Neural cell (in vitro differentiated cells): ENCODE measurements at regions not wholly inside any gene's neighbourhood (a gene's known extent, or its start where the extent isn't known, plus 50 kb on each side); places are given as distances from the start of the nearest gene placed in this dataset.
"Not testable (repeated sequence)": the region's sequence is repeated elsewhere in the genome, so short reads cannot be mapped to it uniquely, and the experiment has no call there.

Experiments
- H2AFZ ChIP-seq: fragments of 200-600, 300-800 bp; sonication (generic), shearing (Covaris generic); 2 replicates; pipeline ENCODE4 v1.6.0; 2014; ENCODE audit warnings: low read depth, mild to moderate bottlenecking, antibody characterized with exemption, low read length, moderate library complexity
- H3F3A ChIP-seq: fragments of 200-600 bp; shearing (Covaris generic); 2 replicates; pipeline ENCODE4 v1.6.1; 2016; ENCODE audit warnings: mild to moderate bottlenecking, moderate library complexity, mixed read lengths, antibody characterized with exemption, low read length; ENCODE audit not compliant: insufficient read depth, poor library complexity, severe bottlenecking
- H3K27ac ChIP-seq: fragments of 200-600, 300-800 bp; sonication (generic), shearing (Covaris generic); 2 replicates; pipeline ENCODE4 v1.5.1; 2014; ENCODE audit warnings: mild to moderate bottlenecking, low read length, moderate library complexity
- H3K27me3 ChIP-seq: fragments of 300-800, 200-600 bp; sonication (generic), shearing (Covaris generic); 2 replicates; pipeline ENCODE4 v1.6.0; 2014; ENCODE audit warnings: mild to moderate bottlenecking, low read depth, low read length, moderate library complexity; ENCODE audit not compliant: insufficient read depth
- H3K36me3 ChIP-seq: fragments of 300-800, 200-600 bp; sonication (generic), shearing (Covaris generic); 2 replicates; pipeline ENCODE4 v1.5.1; 2014; ENCODE audit warnings: mild to moderate bottlenecking, antibody characterized with exemption, low read length, moderate library complexity; ENCODE audit not compliant: insufficient read depth
- H3K4me2 ChIP-seq: fragments of 300-800, 200-600 bp; sonication (generic), shearing (Covaris generic); 2 replicates; pipeline ENCODE4 v1.6.0; 2014; ENCODE audit warnings: mild to moderate bottlenecking, low read length
- H3K4me3 ChIP-seq: fragments of 300-800, 200-600 bp; sonication (generic), shearing (Covaris generic); 2 replicates; pipeline ENCODE4 v1.5.1; 2014; ENCODE audit warnings: mild to moderate bottlenecking, low read length, moderate library complexity
- H3K79me2 ChIP-seq: fragments of 200-600 bp; shearing (Covaris generic); replicated peaks from 2 replicates; pipeline ENCODE4 v1.6.0; 2014; ENCODE audit warnings: mild to moderate bottlenecking, low read length, moderate library complexity; ENCODE audit not compliant: insufficient read depth
- H3K9ac ChIP-seq: fragments of 300-800, 200-600 bp; sonication (generic), shearing (Covaris generic); 2 replicates; pipeline ENCODE4 v1.6.1; 2016; ENCODE audit warnings: mild to moderate bottlenecking, low read length, mixed read lengths
- H3K9me2 ChIP-seq: fragments of 200-600 bp; shearing (Covaris generic); 2 replicates; pipeline ENCODE4 v1.6.1; 2016; ENCODE audit warnings: mild to moderate bottlenecking, low read length, mixed read lengths; ENCODE audit not compliant: insufficient read depth
- H3K9me3 ChIP-seq: fragments of 200-600, 300-800 bp; sonication (generic), shearing (Covaris generic); 2 replicates; pipeline ENCODE4 v1.6.1; 2016; ENCODE audit warnings: mild to moderate bottlenecking, mixed run types, low read length, moderate library complexity, mixed read lengths
- H4K20me1 ChIP-seq: fragments of 200-600 bp; shearing (Covaris generic); 2 replicates; pipeline ENCODE4 v1.6.1; 2016; ENCODE audit warnings: mild to moderate bottlenecking, mixed run types; ENCODE audit not compliant: insufficient read depth
- EP300 ChIP-seq: fragments of 450-650 bp; conservative IDR thresholded peaks from 2 replicates; pipeline ENCODE4 v1.6.1; 2014; ENCODE audit warnings: antibody characterized with exemption, mild to moderate bottlenecking, moderate library complexity; ENCODE audit not compliant: poor library complexity, severe bottlenecking
- EZH2 ChIP-seq: fragments of 200-600, 300-800 bp; shearing (Covaris generic), sonication (generic); IDR thresholded peaks from 2 replicates; pipeline ENCODE4 v1.6.1; 2014; ENCODE audit warnings: antibody characterized with exemption, low read length, borderline replicate concordance, mild to moderate bottlenecking; ENCODE audit not compliant: insufficient read depth, poor library complexity, severe bottlenecking
- MXI1 ChIP-seq: fragments of 450-650 bp; conservative IDR thresholded peaks from 2 replicates; pipeline ENCODE4 v1.6.1; 2014; ENCODE audit warnings: antibody characterized with exemption, mild to moderate bottlenecking; ENCODE audit not compliant: poor library complexity, severe bottlenecking
- POLR2AphosphoS5 ChIP-seq: IDR thresholded peaks from 2 replicates; pipeline ENCODE4 v1.6.1; 2012
- RAD21 ChIP-seq: fragments of 450-650 bp; conservative IDR thresholded peaks from 2 replicates; pipeline ENCODE4 v1.6.1; 2014; ENCODE audit warnings: antibody characterized with exemption, mild to moderate bottlenecking, moderate library complexity
- SMC3 ChIP-seq: fragments of 450-650 bp; conservative IDR thresholded peaks from 2 replicates; pipeline ENCODE4 v1.6.1; 2014; ENCODE audit warnings: antibody characterized with exemption, mild to moderate bottlenecking, moderate library complexity; ENCODE audit not compliant: poor library complexity
- TAF1 ChIP-seq: IDR thresholded peaks from 2 replicates; pipeline ENCODE4 v1.6.1; 2012; ENCODE audit warnings: low read depth
- TF ChIP-seq, protein P1 (sequence below): fragments of 450-650 bp; IDR thresholded peaks from 2 replicates; pipeline ENCODE4 v1.5.1; 2014; ENCODE audit warnings: antibody characterized with exemption, mild to moderate bottlenecking, moderate library complexity; ENCODE audit not compliant: poor library complexity, severe bottlenecking
- TF ChIP-seq, protein P2 (sequence below): IDR thresholded peaks from 2 replicates; pipeline ENCODE4 v1.6.1; 2012; ENCODE audit warnings: borderline replicate concordance

DNA sequence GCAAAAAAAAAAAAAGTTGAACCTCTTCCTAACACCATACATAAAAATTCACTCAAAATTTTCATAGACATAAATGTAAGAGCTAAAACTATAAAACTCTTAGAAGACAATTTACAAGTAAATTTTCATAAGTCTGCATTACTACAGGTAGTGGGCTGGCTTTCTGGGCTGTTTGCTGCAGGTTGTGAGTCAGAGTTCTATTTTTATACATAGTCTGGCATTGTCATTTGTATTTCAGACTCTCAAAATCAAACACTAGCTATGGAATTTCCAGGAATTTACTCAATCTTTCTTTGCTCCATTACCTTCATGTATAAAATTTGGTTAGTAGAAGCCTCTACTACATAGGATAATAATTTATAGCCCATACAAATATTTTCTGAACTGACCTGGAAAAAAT lies 227.2 kb downstream of the COX18 start:
- no peaks in the 10 kb centered on the region for H3K27me3 ChIP-seq
- H3K36me3 ChIP-seq: no peaks in the 10 kb centered on the region
- H3K9ac ChIP-seq: no peak overlapping the region
- TF ChIP-seq TAF1 (no peak), MXI1 (no peak), EZH2 (no peak), POLR2AphosphoS5 (no peak)
- no peaks in the 10 kb centered on the region for H3F3A ChIP-seq
- no peaks in the 10 kb centered on the region for H3K79me2 ChIP-seq
- no peak overlapping the region for H3K4me2 ChIP-seq
- H3K27ac ChIP-seq: no peak overlapping the region
- H3K9me3 ChIP-seq: no peaks in the 10 kb centered on the region
- H2AFZ ChIP-seq: no peak overlapping the region
- H3K4me3 ChIP-seq: no peak overlapping the region
- H4K20me1 ChIP-seq: no peaks in the 10 kb centered on the region
- no peaks in the 10 kb centered on the region for H3K9me2 ChIP-seq

DNA sequence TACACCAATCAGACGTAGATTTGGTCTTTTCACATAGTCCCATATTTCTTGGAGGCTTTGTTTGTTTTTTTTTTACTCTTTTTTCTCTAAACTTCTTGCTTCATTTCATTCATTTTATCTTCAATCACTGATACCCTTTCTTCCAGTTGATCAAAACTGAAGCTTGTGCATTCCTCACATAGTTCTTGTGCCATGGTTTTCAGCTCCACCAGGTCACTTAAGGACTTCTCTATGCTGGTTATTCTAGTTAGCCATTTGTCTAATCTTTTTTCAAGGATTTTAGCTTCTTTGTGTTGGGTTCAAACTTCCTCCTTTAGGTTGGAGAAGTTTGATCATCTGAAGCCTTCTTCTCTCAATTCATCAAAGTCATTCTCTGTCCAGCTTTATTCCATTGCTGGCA lies 229.3 kb downstream of the COX18 start:
- H2AFZ ChIP-seq, H3K9me2 ChIP-seq, H3K4me2 ChIP-seq, H4K20me1 ChIP-seq, H3K36me3 ChIP-seq, H3K27ac ChIP-seq, H3K9me3 ChIP-seq, H3K79me2 ChIP-seq, H3F3A ChIP-seq, H3K9ac ChIP-seq, H3K4me3 ChIP-seq, H3K27me3 ChIP-seq: not testable (repeated sequence)

DNA sequence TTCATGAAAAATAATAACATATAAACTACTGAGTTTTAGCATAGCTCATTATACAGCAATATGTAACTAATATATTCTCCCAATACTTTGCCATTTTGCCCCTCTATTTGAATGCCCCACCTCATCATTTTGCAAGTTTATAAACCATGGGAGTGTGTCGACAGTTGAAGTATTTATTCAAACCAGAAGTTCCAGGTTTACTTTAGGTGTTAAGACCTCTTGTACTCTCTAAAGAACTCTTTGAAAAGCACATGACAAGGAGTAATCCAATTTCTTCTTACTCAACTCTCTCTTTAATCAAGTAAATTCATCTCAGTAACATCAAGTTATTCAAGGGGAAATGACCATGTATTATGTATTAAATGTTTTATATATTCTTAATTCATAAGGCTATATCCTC lies 240.7 kb downstream of the COX18 start:
- no peaks in the 10 kb centered on the region for H3K9me3 ChIP-seq
- H3K27ac ChIP-seq: no peak overlapping the region
- H3F3A ChIP-seq: no peaks in the 10 kb centered on the region
- no peaks in the 10 kb centered on the region for H4K20me1 ChIP-seq
- H3K27me3 ChIP-seq: no peaks in the 10 kb centered on the region
- no peaks in the 10 kb centered on the region for H3K79me2 ChIP-seq
- no peak for TF ChIP-seq RAD21
- TF ChIP-seq EZH2: no peak
- no peak for TF ChIP-seq TAF1
- no peak for TF ChIP-seq MXI1
- TF ChIP-seq, protein P1, sequence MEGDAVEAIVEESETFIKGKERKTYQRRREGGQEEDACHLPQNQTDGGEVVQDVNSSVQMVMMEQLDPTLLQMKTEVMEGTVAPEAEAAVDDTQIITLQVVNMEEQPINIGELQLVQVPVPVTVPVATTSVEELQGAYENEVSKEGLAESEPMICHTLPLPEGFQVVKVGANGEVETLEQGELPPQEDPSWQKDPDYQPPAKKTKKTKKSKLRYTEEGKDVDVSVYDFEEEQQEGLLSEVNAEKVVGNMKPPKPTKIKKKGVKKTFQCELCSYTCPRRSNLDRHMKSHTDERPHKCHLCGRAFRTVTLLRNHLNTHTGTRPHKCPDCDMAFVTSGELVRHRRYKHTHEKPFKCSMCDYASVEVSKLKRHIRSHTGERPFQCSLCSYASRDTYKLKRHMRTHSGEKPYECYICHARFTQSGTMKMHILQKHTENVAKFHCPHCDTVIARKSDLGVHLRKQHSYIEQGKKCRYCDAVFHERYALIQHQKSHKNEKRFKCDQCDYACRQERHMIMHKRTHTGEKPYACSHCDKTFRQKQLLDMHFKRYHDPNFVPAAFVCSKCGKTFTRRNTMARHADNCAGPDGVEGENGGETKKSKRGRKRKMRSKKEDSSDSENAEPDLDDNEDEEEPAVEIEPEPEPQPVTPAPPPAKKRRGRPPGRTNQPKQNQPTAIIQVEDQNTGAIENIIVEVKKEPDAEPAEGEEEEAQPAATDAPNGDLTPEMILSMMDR: no peak
- TF ChIP-seq, protein P2, sequence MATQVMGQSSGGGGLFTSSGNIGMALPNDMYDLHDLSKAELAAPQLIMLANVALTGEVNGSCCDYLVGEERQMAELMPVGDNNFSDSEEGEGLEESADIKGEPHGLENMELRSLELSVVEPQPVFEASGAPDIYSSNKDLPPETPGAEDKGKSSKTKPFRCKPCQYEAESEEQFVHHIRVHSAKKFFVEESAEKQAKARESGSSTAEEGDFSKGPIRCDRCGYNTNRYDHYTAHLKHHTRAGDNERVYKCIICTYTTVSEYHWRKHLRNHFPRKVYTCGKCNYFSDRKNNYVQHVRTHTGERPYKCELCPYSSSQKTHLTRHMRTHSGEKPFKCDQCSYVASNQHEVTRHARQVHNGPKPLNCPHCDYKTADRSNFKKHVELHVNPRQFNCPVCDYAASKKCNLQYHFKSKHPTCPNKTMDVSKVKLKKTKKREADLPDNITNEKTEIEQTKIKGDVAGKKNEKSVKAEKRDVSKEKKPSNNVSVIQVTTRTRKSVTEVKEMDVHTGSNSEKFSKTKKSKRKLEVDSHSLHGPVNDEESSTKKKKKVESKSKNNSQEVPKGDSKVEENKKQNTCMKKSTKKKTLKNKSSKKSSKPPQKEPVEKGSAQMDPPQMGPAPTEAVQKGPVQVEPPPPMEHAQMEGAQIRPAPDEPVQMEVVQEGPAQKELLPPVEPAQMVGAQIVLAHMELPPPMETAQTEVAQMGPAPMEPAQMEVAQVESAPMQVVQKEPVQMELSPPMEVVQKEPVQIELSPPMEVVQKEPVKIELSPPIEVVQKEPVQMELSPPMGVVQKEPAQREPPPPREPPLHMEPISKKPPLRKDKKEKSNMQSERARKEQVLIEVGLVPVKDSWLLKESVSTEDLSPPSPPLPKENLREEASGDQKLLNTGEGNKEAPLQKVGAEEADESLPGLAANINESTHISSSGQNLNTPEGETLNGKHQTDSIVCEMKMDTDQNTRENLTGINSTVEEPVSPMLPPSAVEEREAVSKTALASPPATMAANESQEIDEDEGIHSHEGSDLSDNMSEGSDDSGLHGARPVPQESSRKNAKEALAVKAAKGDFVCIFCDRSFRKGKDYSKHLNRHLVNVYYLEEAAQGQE: no peak
- no peak for TF ChIP-seq POLR2AphosphoS5
- no peak for TF ChIP-seq EP300
- no peak for TF ChIP-seq SMC3
- H3K36me3 ChIP-seq: no peaks in the 10 kb centered on the region
- H3K9me2 ChIP-seq: no peaks in the 10 kb centered on the region
- no peak overlapping the region for H3K4me2 ChIP-seq
- H3K4me3 ChIP-seq: no peak overlapping the region
- H2AFZ ChIP-seq: no peak overlapping the region
- H3K9ac ChIP-seq: no peak overlapping the region
